Smooth muscle cell (in vitro differentiated cells): ENCODE measurements at regions not wholly inside any gene's neighbourhood (a gene's known extent, or its start where the extent isn't known, plus 50 kb on each side); places are given as distances from the start of the nearest gene placed in this dataset.

ENCODE experiments used
- DNase-seq: peaks from one replicate; lab custom pipeline; 2025; ENCODE audit not compliant: unreplicated experiment; lab: John Stamatoyannopoulos, UW
- H2AFZ ChIP-seq: fragments of 200-600 bp; sonication (generic); 2 replicates; pipeline ENCODE4 v1.6.0; 2016; ENCODE audit warnings: antibody characterized with exemption, low read depth, mild to moderate bottlenecking
- H3F3A ChIP-seq: fragments of 200-600 bp; sonication (generic); 2 replicates; pipeline ENCODE4 v1.6.0; 2017; ENCODE audit warnings: antibody characterized with exemption, low read depth
- H3K27ac ChIP-seq: fragments of 200-600 bp; sonication (generic); 2 replicates; pipeline ENCODE4 v1.5.1; 2016; ENCODE audit warnings: low read depth, mild to moderate bottlenecking
- H3K27me3 ChIP-seq: fragments of 200-600 bp; sonication (generic); 2 replicates; pipeline ENCODE4 v1.6.1; 2016; ENCODE audit warnings: low read depth, mild to moderate bottlenecking
- H3K36me3 ChIP-seq: fragments of 200-600 bp; sonication (generic); 2 replicates; pipeline ENCODE4 v1.5.1; 2016; ENCODE audit warnings: low read depth
- H3K4me1 ChIP-seq: fragments of 200-600 bp; sonication (generic); 2 replicates; pipeline ENCODE4 v1.5.1; 2016; ENCODE audit warnings: low read depth
- H3K4me2 ChIP-seq: fragments of 200-600 bp; sonication (generic); 2 replicates; pipeline ENCODE4 v1.6.0; 2016; ENCODE audit warnings: mild to moderate bottlenecking
- H3K4me3 ChIP-seq: fragments of 200-600 bp; sonication (generic); 2 replicates; pipeline ENCODE4 v1.5.1; 2016; ENCODE audit warnings: mild to moderate bottlenecking
- H3K79me2 ChIP-seq: fragments of 200-600 bp; sonication (generic); 2 replicates; pipeline ENCODE4 v1.6.0; 2016; ENCODE audit warnings: low read depth, mild to moderate bottlenecking
- H3K9ac ChIP-seq: fragments of 200-600 bp; sonication (generic); 2 replicates; pipeline ENCODE4 v1.6.0; 2016; ENCODE audit warnings: low read depth
- H3K9me3 ChIP-seq: fragments of 200-600 bp; sonication (generic); replicated peaks from 2 replicates; pipeline ENCODE4 v1.5.1; 2016; ENCODE audit warnings: low read depth
- H4K20me1 ChIP-seq: fragments of 200-600 bp; sonication (generic); 2 replicates; pipeline ENCODE4 v1.6.0; 2016; ENCODE audit warnings: low read depth
- CTCF ChIP-seq: fragments of 200-600 bp; sonication (generic); IDR thresholded peaks from 2 replicates; pipeline ENCODE4 v1.5.1; 2017; ENCODE audit warnings: borderline replicate concordance, mild to moderate bottlenecking, antibody characterized with exemption; ENCODE audit not compliant: insufficient read depth, poor library complexity, severe bottlenecking
- WGBS: methylation state at CpG from one replicate; pipeline ENCODE4 v1.1.7; 2016; ENCODE audit warnings: low lambda C conversion rate; 5-methylcytosine and 5-hydroxymethylcytosine counted together

GRCh38 chr22:49580024-49580423, 247.6 kb downstream of the BRD1 start:
- Histone ChIP-seq H3K9me3 (no peaks in the 10 kb centered on the region), H4K20me1 (no peaks in the 10 kb centered on the region), H2AFZ (no peak overlapping the region), H3K4me2 (no peak overlapping the region), H3K4me3 (no peak overlapping the region), H3K27ac (no peak overlapping the region), H3F3A (no peaks in the 10 kb centered on the region), H3K4me1 (no peaks in the 10 kb centered on the region), H3K36me3 (no peaks in the 10 kb centered on the region), H3K27me3 (no peaks in the 10 kb centered on the region), H3K9ac (no peak overlapping the region), H3K79me2 (no peaks in the 10 kb centered on the region)
- no peak for TF ChIP-seq CTCF
- DNase-seq = no peak
- WGBS = 59% methylated on average over 3 of the region's 3 CpGs

GRCh38 chr22:49577168-49578060, 250.3 kb downstream of the BRD1 start:
- no peak overlapping the region for H2AFZ ChIP-seq
- DNase-seq = no peak
- no peak overlapping the region for H3K4me3 ChIP-seq
- no peaks in the 10 kb centered on the region for H3K36me3 ChIP-seq
- H3K27me3 ChIP-seq = no peaks in the 10 kb centered on the region
- no peak for TF ChIP-seq CTCF
- WGBS = 90% methylated on average over 23 of the region's 23 CpGs
- no peak overlapping the region for H3K9ac ChIP-seq
- no peak overlapping the region for H3K4me2 ChIP-seq
- no peaks in the 10 kb centered on the region for H4K20me1 ChIP-seq
- no peaks in the 10 kb centered on the region for H3K9me3 ChIP-seq
- no peaks in the 10 kb centered on the region for H3F3A ChIP-seq
- H3K79me2 ChIP-seq = no peaks in the 10 kb centered on the region
- no peaks in the 10 kb centered on the region for H3K4me1 ChIP-seq
- H3K27ac ChIP-seq = no peak overlapping the region

GRCh38 chr22:49576241-49577141, 251.2 kb downstream of the BRD1 start:
- H3K9ac ChIP-seq = no peak overlapping the region
- no peaks in the 10 kb centered on the region for H3K4me1 ChIP-seq
- no peak for DNase-seq
- H3K9me3 ChIP-seq = no peaks in the 10 kb centered on the region
- no peak overlapping the region for H3K4me2 ChIP-seq
- H3K36me3 ChIP-seq = no peaks in the 10 kb centered on the region
- H2AFZ ChIP-seq = no peak overlapping the region
- no peaks in the 10 kb centered on the region for H4K20me1 ChIP-seq
- WGBS = 90% methylated on average over 36 of the region's 36 CpGs
- no peak overlapping the region for H3K27ac ChIP-seq
- H3K79me2 ChIP-seq = no peaks in the 10 kb centered on the region
- H3K27me3 ChIP-seq = no peaks in the 10 kb centered on the region
- H3F3A ChIP-seq = no peaks in the 10 kb centered on the region
- no peak overlapping the region for H3K4me3 ChIP-seq
- no peak for TF ChIP-seq CTCF
